ENCODE measurements at regions not wholly inside any gene's neighbourhood (a gene's known extent, or its start where the extent isn't known, plus 50 kb on each side); places are given as distances from the start of the nearest gene placed in this dataset.

DNA sequence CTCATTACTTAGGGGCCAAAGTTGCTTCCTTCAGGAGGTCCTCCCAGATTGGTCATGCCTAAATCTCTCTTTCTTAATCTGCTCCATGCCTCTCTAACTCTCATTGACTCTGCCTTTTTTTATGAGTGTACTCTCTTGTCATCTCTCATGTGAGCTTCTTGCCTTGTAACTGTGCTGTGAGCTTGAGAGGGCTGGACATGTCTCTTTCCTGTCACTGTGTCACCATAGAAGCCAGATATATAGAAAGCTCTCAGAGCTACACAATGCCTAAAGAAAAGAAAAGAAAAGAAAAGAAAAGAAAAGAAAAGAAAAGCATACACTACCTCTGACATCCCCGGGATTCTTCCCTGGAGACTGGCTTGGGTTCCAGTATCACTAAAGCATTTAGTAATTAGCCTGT lies 161.5 kb upstream of the SKOR2 start:
- Histone ChIP-seq H2AFZ (ENCODE audit: low read length) (no peak overlapping the region), H3K4me2 (ENCODE audit: low read length) (no peak overlapping the region), H3K27ac (ENCODE audit: low read depth, low read length, poor library complexity, severe bottlenecking) (no peak overlapping the region), H3K4me1 (ENCODE audit: insufficient read depth, low read length, poor library complexity, severe bottlenecking) (peaks cover 4% of the 10 kb centered on the region), H3K36me3 (ENCODE audit: insufficient read depth, low read length) (no peaks in the 10 kb centered on the region), H3K9me2 (ENCODE audit: insufficient read depth, low read length) (no peaks in the 10 kb centered on the region), H3K4me3 (ENCODE audit: low read depth, low read length, poor library complexity, severe bottlenecking) (no peak overlapping the region), H3K79me2 (ENCODE audit: insufficient read depth, low read depth, low read length) (no peaks in the 10 kb centered on the region), H3K9me3 (ENCODE audit: low read length) (no peaks in the 10 kb centered on the region), H4K20me1 (ENCODE audit: insufficient read depth, low read length) (no peaks in the 10 kb centered on the region)
- no TSS peak for BruUV-seq (replicated peaks)
- TF ChIP-seq CTCF (conservative IDR thresholded peaks at IDR 0.05; ENCODE audit: low read length) (no peak), EZH2phosphoT487 (IDR thresholded peaks at IDR 0.05; ENCODE audit: borderline replicate concordance, low read depth, low read length) (no peak)
- CTCF ChIA-PET (ENCODE audit: unreplicated experiment): no interaction called here
- intact Hi-C loops (cut with micrococcal nuclease; ENCODE audit: unreplicated experiment): no loop called here
- POLR2A ChIA-PET: no interaction called here
- DNase-seq (ENCODE audit: low spot score): no peak

DNA sequence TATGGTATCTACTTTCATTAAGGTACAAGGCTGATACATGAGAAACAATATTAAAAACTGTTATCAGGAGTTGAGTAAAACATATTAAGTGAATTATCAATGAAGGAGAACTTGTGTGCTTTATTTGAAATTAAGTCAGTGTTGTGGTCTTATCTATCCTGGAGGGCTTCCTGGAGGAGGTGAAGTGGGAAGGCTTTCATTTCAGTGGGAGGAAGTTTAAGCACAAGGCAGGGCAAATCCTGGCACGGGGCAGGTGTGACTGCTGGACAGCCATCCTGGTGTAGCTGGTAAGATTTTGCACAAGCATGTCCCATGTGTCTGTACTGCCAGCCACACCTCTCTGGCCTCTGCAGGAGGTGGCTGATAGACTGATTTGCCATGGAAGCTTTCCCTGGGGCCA lies 159.7 kb upstream of the SKOR2 start:
- H2AFZ ChIP-seq (ENCODE audit: low read length): no peak overlapping the region
- intact Hi-C loops (cut with micrococcal nuclease; ENCODE audit: unreplicated experiment): no loop called here
- H3K4me2 ChIP-seq (ENCODE audit: low read length): no peak overlapping the region
- H3K27ac ChIP-seq (ENCODE audit: low read depth, low read length, poor library complexity, severe bottlenecking): no peak overlapping the region
- no TSS peak for BruUV-seq (replicated peaks)
- ChIA-PET CTCF (ENCODE audit: unreplicated experiment) (no interaction called here), POLR2A (no interaction called here)
- no peak for TF ChIP-seq CTCF (conservative IDR thresholded peaks at IDR 0.05; ENCODE audit: low read length)
- TF ChIP-seq EZH2phosphoT487 (IDR thresholded peaks at IDR 0.05; ENCODE audit: borderline replicate concordance, low read depth, low read length): no peak
- no peak for DNase-seq (ENCODE audit: low spot score)
- peaks cover 4% of the 10 kb centered on the region for H3K4me1 ChIP-seq (ENCODE audit: insufficient read depth, low read length, poor library complexity, severe bottlenecking)
- H3K4me3 ChIP-seq (ENCODE audit: low read depth, low read length, poor library complexity, severe bottlenecking): no peak overlapping the region
- H3K79me2 ChIP-seq (ENCODE audit: insufficient read depth, low read depth, low read length): no peaks in the 10 kb centered on the region
- H3K9me3 ChIP-seq (ENCODE audit: low read length): no peaks in the 10 kb centered on the region
- H3K36me3 ChIP-seq (ENCODE audit: insufficient read depth, low read length): no peaks in the 10 kb centered on the region
- H3K9me2 ChIP-seq (ENCODE audit: insufficient read depth, low read length): no peaks in the 10 kb centered on the region
- no peaks in the 10 kb centered on the region for H4K20me1 ChIP-seq (ENCODE audit: insufficient read depth, low read length)

- Histone ChIP-seq H3K27ac (ENCODE audit: low read depth, low read length, poor library complexity, severe bottlenecking) (no peak overlapping the region), H3K4me1 (ENCODE audit: insufficient read depth, low read length, poor library complexity, severe bottlenecking) (no peaks in the 10 kb centered on the region), H4K20me1 (ENCODE audit: insufficient read depth, low read length) (no peaks in the 10 kb centered on the region), H3K4me2 (ENCODE audit: low read length) (no peak overlapping the region), H3K9me3 (ENCODE audit: low read length) (no peaks in the 10 kb centered on the region), H3K36me3 (ENCODE audit: insufficient read depth, low read length) (no peaks in the 10 kb centered on the region), H2AFZ (ENCODE audit: low read length) (no peak overlapping the region), H3K9me2 (ENCODE audit: insufficient read depth, low read length) (no peaks in the 10 kb centered on the region), H3K4me3 (ENCODE audit: low read depth, low read length, poor library complexity, severe bottlenecking) (no peak overlapping the region), H3K79me2 (ENCODE audit: insufficient read depth, low read depth, low read length) (no peaks in the 10 kb centered on the region)
- DNase-seq (ENCODE audit: low spot score): no peak
- intact Hi-C loops (cut with micrococcal nuclease; ENCODE audit: unreplicated experiment): no loop called here
- CTCF ChIA-PET (ENCODE audit: unreplicated experiment): no interaction called here
- POLR2A ChIA-PET: interaction anchor here (0.7 kb wide), 1 partner anchor 11 kb away, joined by 3 read pairs; no protein-coding TSS in a partner anchor
- no TSS peak for BruUV-seq (replicated peaks)
- TF ChIP-seq CTCF (conservative IDR thresholded peaks at IDR 0.05; ENCODE audit: low read length) (no peak), EZH2phosphoT487 (IDR thresholded peaks at IDR 0.05; ENCODE audit: borderline replicate concordance, low read depth, low read length) (no peak)
These were observed 158.7 kb upstream of the SKOR2 start for GRCh38 chr18:47410139-47410538.
